Endothelial cell of umbilical vein (primary cell): ENCODE measurements at regions not wholly inside any gene's neighbourhood (a gene's known extent, or its start where the extent isn't known, plus 50 kb on each side); places are given as distances from the start of the nearest gene placed in this dataset.

ENCODE experiments used
- BruUV-seq: library from RNA; stranded (reverse); fragments of 400-500 nt; replicated peaks from 2 replicates; lab custom pipeline; 2021; lab: Mats Ljungman, UMichigan
- CTCF ChIA-PET: fragments of 300-600, 350-600 bp; sonication (Branson Sonifier 250); formaldehyde crosslinking; loops from one replicate; lab custom pipeline; 2021; ENCODE audit warnings: antibody characterized with exemption, inconsistent platforms; lab: Charles Lee
- POLR2A ChIA-PET: fragments of 300-600, 350-600 bp; sonication (Branson Sonifier 250); formaldehyde crosslinking; loops from one replicate; lab custom pipeline; 2021; ENCODE audit warnings: antibody characterized with exemption, inconsistent platforms; lab: Charles Lee
- DNase-seq: peaks from one replicate; pipeline ENCODE4 v3.0.0-alpha.2; 2011; ENCODE audit warnings: low read depth, low spot score
- FAIRE-seq: peaks from 2 replicates; lab custom pipeline; 2011; peaks lifted over from hg19 to GRCh38; lab: Jason Lieb, UNC
- H2AFZ ChIP-seq: 2 replicates; pipeline ENCODE4 v1.6.0; 2012; ENCODE audit warnings: low read depth, low read length, control low read depth, inconsistent platforms
- H3K27ac ChIP-seq: 2 replicates; pipeline ENCODE4 v1.5.1; 2011; ENCODE audit warnings: low read depth, mild to moderate bottlenecking, control low read depth, low read length, moderate library complexity; ENCODE audit not compliant: insufficient read depth
- H3K27me3 ChIP-seq, 2 experiments: 2 replicates each; pipeline versions ENCODE4 v1.6.0 to v1.6.1; 2011; ENCODE audit warnings: low read length in 2 of 2, mixed read lengths in 1 of 2; ENCODE audit not compliant: control insufficient read depth in 2 of 2, insufficient read depth in 2 of 2
- H3K36me3 ChIP-seq, 2 experiments: 2 replicates in 1 of 2; 3 replicates in 1 of 2; pipeline ENCODE4 v1.5.1; 2011; ENCODE audit warnings: low read length in 2 of 2, mild to moderate bottlenecking in 1 of 2, moderate library complexity in 1 of 2; ENCODE audit not compliant: control insufficient read depth in 2 of 2, insufficient read depth in 2 of 2; ENCODE audit errors: extremely low read depth in 1 of 2
- H3K4me1 ChIP-seq: 3 replicates; pipeline ENCODE4 v1.5.1; 2011; ENCODE audit warnings: mild to moderate bottlenecking, low read length; ENCODE audit not compliant: control insufficient read depth, insufficient read depth; ENCODE audit errors: extremely low read depth
- H3K4me2 ChIP-seq: 2 replicates; pipeline ENCODE4 v1.6.1; 2011; ENCODE audit warnings: low read length, control low read depth, mixed read lengths; ENCODE audit not compliant: insufficient read depth
- H3K4me3 ChIP-seq, 3 experiments: fragments of 200-600 bp in 1 of 3; sonication (generic), shearing (Covaris generic) in 1 of 3; replicated peaks in 1 of 3; 2 replicates each; pipeline ENCODE4 v1.5.1; 2011 to 2016; ENCODE audit warnings: control low read depth in 3 of 3, low read length in 3 of 3, mild to moderate bottlenecking in 2 of 3, inconsistent platforms in 1 of 3, low read depth in 1 of 3, moderate library complexity in 1 of 3; ENCODE audit not compliant: insufficient read depth in 1 of 3
- H3K79me2 ChIP-seq: 2 replicates; pipeline ENCODE4 v1.6.0; 2012; ENCODE audit warnings: low read length, inconsistent platforms; ENCODE audit not compliant: control insufficient read depth, insufficient read depth
- H3K9ac ChIP-seq: replicated peaks from 2 replicates; pipeline ENCODE3; 2011; ENCODE audit warnings: low read length, control low read depth; ENCODE audit not compliant: insufficient read depth; ENCODE audit errors: extremely low read depth
- H3K9me1 ChIP-seq: replicated peaks from 3 replicates; pipeline ENCODE4 v1.6.0; 2011; ENCODE audit warnings: mild to moderate bottlenecking, low read length; ENCODE audit not compliant: control insufficient read depth, insufficient read depth; ENCODE audit errors: extremely low read depth
- H3K9me3 ChIP-seq: replicated peaks from 2 replicates; pipeline ENCODE4 v1.5.1; 2012; ENCODE audit warnings: low read length, inconsistent platforms; ENCODE audit not compliant: control insufficient read depth, insufficient read depth
- H4K20me1 ChIP-seq: replicated peaks from 2 replicates; pipeline ENCODE3; 2011; ENCODE audit warnings: mild to moderate bottlenecking, low read length; ENCODE audit not compliant: control insufficient read depth, insufficient read depth; ENCODE audit errors: extremely low read depth
- EZH2 ChIP-seq: IDR thresholded peaks from 2 replicates; pipeline ENCODE4 v1.6.1; 2012; ENCODE audit warnings: borderline replicate concordance, low read depth, mild to moderate bottlenecking, moderate library complexity, low read length, inconsistent platforms; ENCODE audit not compliant: severe bottlenecking
- FOS ChIP-seq: IDR thresholded peaks from 2 replicates; pipeline ENCODE4 v1.6.1; 2011; ENCODE audit warnings: mild to moderate bottlenecking, low read length, moderate library complexity, borderline replicate concordance; ENCODE audit not compliant: insufficient read depth
- GATA2 ChIP-seq: IDR thresholded peaks from 2 replicates; pipeline ENCODE4 v1.7.0; 2011; ENCODE audit warnings: low read depth, mild to moderate bottlenecking, moderate library complexity, mixed read lengths, low read length; ENCODE audit not compliant: insufficient read length, insufficient read depth
- JUN ChIP-seq: IDR thresholded peaks from 2 replicates; pipeline ENCODE4 v1.6.1; 2011; ENCODE audit warnings: borderline replicate concordance, low read depth; ENCODE audit not compliant: insufficient read length, insufficient read depth
- MAX ChIP-seq: IDR thresholded peaks from 2 replicates; pipeline ENCODE4 v1.6.1; 2011; ENCODE audit not compliant: insufficient read depth, insufficient read length
- MYC ChIP-seq: IDR thresholded peaks from one replicate; pipeline ENCODE4 v1.6.1; 2011; ENCODE audit warnings: mild to moderate bottlenecking, low read depth, low read length
- POLR2A ChIP-seq: IDR thresholded peaks from 2 replicates; pipeline ENCODE4 v1.6.1; 2012; ENCODE audit warnings: low read depth, mild to moderate bottlenecking, control low read depth, low read length
- POLR2AphosphoS5 ChIP-seq: IDR thresholded peaks from 2 replicates; pipeline ENCODE4 v1.6.1; 2012; ENCODE audit warnings: low read depth, mild to moderate bottlenecking, control low read depth, low read length, moderate library complexity; ENCODE audit not compliant: insufficient read depth
- dilution Hi-C: fragments of 300-500 bp; cut with MboI; formaldehyde crosslinking; loops from one replicate; pipeline ENCODE4 v1.15.0; 2019; ENCODE audit warnings: low sequenced_read_pairs; ENCODE audit not compliant: extremely low pct_ligation_motif_present
- intact Hi-C: fragments of 100-400 bp; cut with micrococcal nuclease; formaldehyde crosslinking; loops from one replicate; pipeline ENCODE4 v1.10.0; 2022
- TF ChIP-seq, protein P1 (sequence below), 2 donors: IDR thresholded peaks; 1 replicate in 1 of 2; 2 replicates in 1 of 2; pipeline ENCODE4 v1.5.1; 2011; ENCODE audit warnings: low read length in 2 of 2, mild to moderate bottlenecking in 2 of 2, moderate library complexity in 2 of 2, control low read depth in 1 of 2, inconsistent platforms in 1 of 2, low read depth in 1 of 2; ENCODE audit not compliant: insufficient read depth in 1 of 2; ENCODE audit errors: extremely low read depth in 1 of 2

- Histone ChIP-seq H3K27ac (no peak overlapping the region), H3K4me2 (no peak overlapping the region), H3K79me2 (no peaks in the 10 kb centered on the region), H3K9me1 (peaks cover 2% of the 10 kb centered on the region), H4K20me1 (no peaks in the 10 kb centered on the region), H3K9ac (no peak overlapping the region), H3K27me3 (no peaks in the 10 kb centered on the region), H3K4me3 (no peak overlapping the region), H3K4me1 (no peaks in the 10 kb centered on the region), H2AFZ (no peak overlapping the region), H3K9me3 (no peaks in the 10 kb centered on the region), H3K36me3 (no peaks in the 10 kb centered on the region)
- ChIA-PET POLR2A (no interaction called here), CTCF (no interaction called here)
- TF ChIP-seq POLR2AphosphoS5, result no peak
- TF ChIP-seq, protein P1, sequence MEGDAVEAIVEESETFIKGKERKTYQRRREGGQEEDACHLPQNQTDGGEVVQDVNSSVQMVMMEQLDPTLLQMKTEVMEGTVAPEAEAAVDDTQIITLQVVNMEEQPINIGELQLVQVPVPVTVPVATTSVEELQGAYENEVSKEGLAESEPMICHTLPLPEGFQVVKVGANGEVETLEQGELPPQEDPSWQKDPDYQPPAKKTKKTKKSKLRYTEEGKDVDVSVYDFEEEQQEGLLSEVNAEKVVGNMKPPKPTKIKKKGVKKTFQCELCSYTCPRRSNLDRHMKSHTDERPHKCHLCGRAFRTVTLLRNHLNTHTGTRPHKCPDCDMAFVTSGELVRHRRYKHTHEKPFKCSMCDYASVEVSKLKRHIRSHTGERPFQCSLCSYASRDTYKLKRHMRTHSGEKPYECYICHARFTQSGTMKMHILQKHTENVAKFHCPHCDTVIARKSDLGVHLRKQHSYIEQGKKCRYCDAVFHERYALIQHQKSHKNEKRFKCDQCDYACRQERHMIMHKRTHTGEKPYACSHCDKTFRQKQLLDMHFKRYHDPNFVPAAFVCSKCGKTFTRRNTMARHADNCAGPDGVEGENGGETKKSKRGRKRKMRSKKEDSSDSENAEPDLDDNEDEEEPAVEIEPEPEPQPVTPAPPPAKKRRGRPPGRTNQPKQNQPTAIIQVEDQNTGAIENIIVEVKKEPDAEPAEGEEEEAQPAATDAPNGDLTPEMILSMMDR (IDR thresholded peaks at IDR 0.05; ENCODE audit: extremely low read depth in 1 of 2, insufficient read depth in 1 of 2, low read depth in 1 of 2, low read length in 2 of 2), result no peak
- no peak for TF ChIP-seq FOS
- no peak for TF ChIP-seq JUN
- no peak for TF ChIP-seq EZH2
- TF ChIP-seq GATA2, result no peak
- no peak for TF ChIP-seq MAX
- no peak for TF ChIP-seq POLR2A
- TF ChIP-seq MYC, result no peak
- intact Hi-C loops, result no loop called here
- dilution Hi-C loops, result no loop called here
- no TSS peak for BruUV-seq
- DNase-seq (no peak), FAIRE-seq (no peak)
These were observed 895.0 kb downstream of the TBL1XR1 start for GRCh38 chr3:176302271-176302670.
